Activated naive CD8-positive, alpha-beta T cell treated with anti-CD3 and anti-CD28 coated beads, Interleukin-2, amount 10 ng/mL, durations not matched to agents 7 days and 5 days (primary cell): ENCODE measurements at regions not wholly inside any gene's neighbourhood (a gene's known extent, or its start where the extent isn't known, plus 50 kb on each side); places are given as distances from the start of the nearest gene placed in this dataset.

ENCODE experiments used
- ATAC-seq: fragments of 150-1000 bp; cut with Tn5 transposase; one replicate; pipeline ENCODE4 v1.10.0; 2021; ENCODE audit warnings: low read depth, moderate library complexity
- POLR2A ChIA-PET: fragments of 350-600 bp; sonication (Branson Sonifier 250); formaldehyde crosslinking; loops from one replicate; lab custom pipeline; 2021; ENCODE audit warnings: antibody characterized with exemption; lab: Charles Lee
- DNase-seq: peaks from one replicate; pipeline ENCODE4 v3.0.0; 2021
- H3K27ac Mint-ChIP-seq: one replicate; pipeline ENCODE4 v1.8.0; 2022; ENCODE audit warnings: mild to moderate bottlenecking, mixed read lengths
- H3K27me3 Mint-ChIP-seq: one replicate; pipeline ENCODE4 v1.8.0; 2022; ENCODE audit warnings: mild to moderate bottlenecking, moderate library complexity, mixed read lengths
- H3K36me3 Mint-ChIP-seq: one replicate; pipeline ENCODE4 v1.8.0; 2021; ENCODE audit warnings: mild to moderate bottlenecking, mixed read lengths
- H3K4me1 Mint-ChIP-seq: one replicate; pipeline ENCODE4 v1.8.0; 2021; ENCODE audit warnings: mixed read lengths
- H3K4me3 Mint-ChIP-seq: one replicate; pipeline ENCODE4 v1.8.0; 2022; ENCODE audit warnings: mild to moderate bottlenecking, moderate library complexity, mixed read lengths
- H3K9me3 Mint-ChIP-seq: one replicate; pipeline ENCODE4 v1.8.0; 2021; ENCODE audit warnings: mixed read lengths

DNA sequence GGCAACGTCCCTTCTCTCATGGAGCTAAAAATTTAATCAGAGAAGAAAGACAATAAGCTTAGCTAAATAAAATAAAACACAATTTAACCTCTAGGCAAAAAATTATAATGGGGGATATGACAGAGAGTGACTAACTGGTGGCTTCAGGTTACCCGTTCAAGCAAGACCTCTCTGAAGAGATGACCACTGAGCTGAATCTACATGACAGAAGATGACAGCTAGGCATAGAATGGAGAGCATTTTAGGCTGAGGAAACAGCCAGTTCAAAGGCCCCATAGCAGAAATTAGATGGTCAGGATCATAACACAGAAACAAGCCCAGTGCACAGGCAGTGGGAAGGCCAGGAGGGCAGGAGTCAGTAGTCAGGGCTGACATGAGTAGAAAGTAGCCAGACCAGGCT, 1094.3 kb downstream of the VRK1 start:
- H3K9me3 Mint-ChIP-seq, result peaks cover 8% of the 10 kb centered on the region
- H3K27me3 Mint-ChIP-seq, result no peaks in the 10 kb centered on the region
- H3K4me1 Mint-ChIP-seq, result no peaks in the 10 kb centered on the region
- H3K36me3 Mint-ChIP-seq, result peaks cover 3% of the 10 kb centered on the region
- POLR2A ChIA-PET, result no interaction called here
- ATAC-seq (no peak), DNase-seq (no peak)
- H3K4me3 Mint-ChIP-seq, result no peak overlapping the region
- no peak overlapping the region for H3K27ac Mint-ChIP-seq

DNA sequence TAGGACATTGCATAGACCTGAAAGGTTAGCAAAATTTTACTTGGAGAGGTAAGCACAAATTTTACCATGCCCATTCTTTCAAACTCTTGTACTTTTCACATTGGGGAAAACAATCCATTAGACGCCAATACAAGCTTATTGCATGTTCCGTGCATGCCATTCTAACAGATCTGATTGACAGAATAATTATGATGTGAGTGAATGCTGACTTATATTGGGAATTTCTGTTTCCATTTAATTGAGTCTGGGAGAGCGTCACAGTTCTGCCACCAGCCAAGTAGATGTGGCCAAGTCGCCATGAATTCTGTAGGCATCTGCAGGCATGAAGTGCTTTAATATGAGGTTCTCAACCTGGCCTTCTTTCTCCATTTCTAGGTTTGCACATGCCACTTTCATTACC, 1097.4 kb downstream of the VRK1 start:
- Mint-ChIP-seq H3K27ac (no peak overlapping the region), H3K4me1 (no peaks in the 10 kb centered on the region), H3K27me3 (no peaks in the 10 kb centered on the region), H3K36me3 (no peaks in the 10 kb centered on the region), H3K4me3 (no peak overlapping the region), H3K9me3 (peaks cover 2% of the 10 kb centered on the region)
- DNase-seq (no peak), ATAC-seq (no peak)
- POLR2A ChIA-PET, result interaction anchor here (0.5 kb wide), 1 partner anchor 48 kb away, joined by 3 read pairs; no protein-coding TSS in a partner anchor

- H3K4me3 Mint-ChIP-seq, result no peak overlapping the region
- H3K27ac Mint-ChIP-seq, result no peak overlapping the region
- H3K36me3 Mint-ChIP-seq, result no peaks in the 10 kb centered on the region
- POLR2A ChIA-PET, result no interaction called here
- ATAC-seq (no peak), DNase-seq (no peak)
- H3K27me3 Mint-ChIP-seq, result no peaks in the 10 kb centered on the region
- H3K4me1 Mint-ChIP-seq, result no peaks in the 10 kb centered on the region
- H3K9me3 Mint-ChIP-seq, result peaks cover 2% of the 10 kb centered on the region
Measured at GRCh38 chr14:97900196-97900854, 1103.1 kb downstream of the VRK1 start.

DNA sequence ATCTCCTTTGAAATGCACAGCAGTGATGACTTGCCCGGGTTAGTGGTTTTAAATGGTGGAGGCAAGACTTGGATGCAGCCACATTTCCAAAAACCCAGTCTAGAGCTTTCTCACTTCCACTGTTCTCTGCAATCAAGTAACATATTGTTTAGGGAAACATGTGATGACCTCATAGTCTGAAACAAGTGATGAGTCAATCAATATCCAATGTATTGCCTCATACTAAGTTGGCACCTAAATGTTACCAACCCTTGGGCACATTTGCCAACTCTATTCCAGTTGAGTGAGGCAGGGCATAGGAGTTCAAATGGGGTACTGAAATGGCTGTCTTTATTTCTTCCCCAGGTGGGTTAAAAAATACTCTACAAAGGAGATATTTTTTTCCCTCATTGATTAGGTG, 1105.4 kb downstream of the VRK1 start:
- Mint-ChIP-seq H3K4me1 (no peaks in the 10 kb centered on the region), H3K36me3 (peaks cover 4% of the 10 kb centered on the region), H3K27me3 (peaks cover 2% of the 10 kb centered on the region), H3K27ac (no peak overlapping the region), H3K4me3 (no peak overlapping the region), H3K9me3 (peaks cover under 1% of the 10 kb centered on the region)
- DNase-seq, result no peak
- no peak for ATAC-seq
- POLR2A ChIA-PET, result no interaction called here

GRCh38 chr14:97903821-97904220, 1106.6 kb downstream of the VRK1 start:
- Mint-ChIP-seq H3K4me3 (no peak overlapping the region), H3K27ac (no peak overlapping the region), H3K36me3 (peaks cover 4% of the 10 kb centered on the region), H3K9me3 (peaks cover 4% of the 10 kb centered on the region), H3K4me1 (no peaks in the 10 kb centered on the region), H3K27me3 (peaks cover 7% of the 10 kb centered on the region)
- POLR2A ChIA-PET, result no interaction called here
- ATAC-seq (no peak), DNase-seq (no peak)

GRCh38 chr14:97912217-97912616, 1115.0 kb downstream of the VRK1 start:
- Mint-ChIP-seq H3K27ac (no peak overlapping the region), H3K9me3 (peaks cover 6% of the 10 kb centered on the region), H3K36me3 (no peaks in the 10 kb centered on the region), H3K4me3 (no peak overlapping the region), H3K4me1 (peaks cover 3% of the 10 kb centered on the region), H3K27me3 (peaks cover 12% of the 10 kb centered on the region)
- DNase-seq, result no peak
- POLR2A ChIA-PET, result no interaction called here
- no peak for ATAC-seq

- POLR2A ChIA-PET, result no interaction called here
- H3K27me3 Mint-ChIP-seq, result peaks cover 8% of the 10 kb centered on the region
- ATAC-seq, result no peak
- peaks cover 2% of the 10 kb centered on the region for H3K36me3 Mint-ChIP-seq
- peaks cover 3% of the 10 kb centered on the region for H3K9me3 Mint-ChIP-seq
- H3K4me1 Mint-ChIP-seq, result peaks cover 11% of the 10 kb centered on the region
- H3K4me3 Mint-ChIP-seq, result no peak overlapping the region
- H3K27ac Mint-ChIP-seq, result no peak overlapping the region
- no peak for DNase-seq
Measured at GRCh38 chr14:97916100-97916499, 1118.9 kb downstream of the VRK1 start.

DNA sequence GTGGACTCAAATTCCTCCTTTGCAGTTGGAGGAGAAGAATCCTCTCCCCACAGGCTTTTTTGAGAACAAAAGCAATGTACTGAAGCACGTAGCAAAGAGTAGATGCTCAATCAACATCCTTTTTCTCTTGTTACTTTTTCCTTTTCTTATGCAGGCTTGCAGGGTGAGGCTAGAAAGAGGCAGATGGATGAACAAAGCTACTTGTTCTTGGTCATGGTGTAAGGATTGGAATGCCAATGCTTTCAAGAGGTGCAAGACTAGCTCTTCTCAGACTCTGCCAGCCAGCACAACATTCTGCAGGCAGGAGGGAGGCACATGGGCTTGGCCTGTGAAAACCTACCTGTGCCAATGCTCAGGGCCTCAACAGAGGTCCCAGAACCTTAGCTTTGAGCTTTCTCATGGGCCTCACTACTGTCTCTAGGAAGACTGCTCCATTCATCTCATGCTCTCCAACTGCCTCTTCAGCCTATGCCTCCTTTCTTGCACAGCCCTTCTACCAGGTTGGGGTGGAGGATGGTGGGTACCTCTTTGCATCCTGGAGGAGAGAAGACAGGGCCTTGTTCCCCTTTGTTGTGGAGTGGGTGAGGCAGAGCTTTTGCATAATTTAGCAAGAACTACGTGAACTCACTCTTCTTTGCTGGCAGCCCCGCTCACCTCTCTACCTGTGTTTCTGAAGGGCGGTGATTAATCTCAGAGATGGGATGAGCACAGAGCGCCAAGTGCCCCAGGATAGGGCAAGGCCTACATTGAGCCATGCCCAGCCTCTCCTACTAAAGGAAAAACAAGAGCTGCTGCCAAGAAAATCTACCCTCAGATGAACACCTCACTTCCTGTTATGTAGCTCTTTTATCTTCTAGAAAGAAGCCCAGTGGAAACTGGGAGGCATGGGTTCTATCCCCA, 1119.7 kb downstream of the VRK1 start:
- POLR2A ChIA-PET, result no interaction called here
- Mint-ChIP-seq H3K4me3 (no peak overlapping the region), H3K27ac (no peak overlapping the region), H3K9me3 (peaks cover 1% of the 10 kb centered on the region), H3K36me3 (peaks cover 2% of the 10 kb centered on the region), H3K27me3 (peaks cover 5% of the 10 kb centered on the region), H3K4me1 (peaks cover 11% of the 10 kb centered on the region)
- ATAC-seq (no peak), DNase-seq (no peak)

GRCh38 chr14:97920201-97920600, 1123.0 kb downstream of the VRK1 start:
- DNase-seq (no peak), ATAC-seq (no peak)
- H3K4me1 Mint-ChIP-seq, result peaks cover 11% of the 10 kb centered on the region
- H3K27ac Mint-ChIP-seq, result no peak overlapping the region
- peaks cover 5% of the 10 kb centered on the region for H3K27me3 Mint-ChIP-seq
- H3K9me3 Mint-ChIP-seq, result peaks cover 1% of the 10 kb centered on the region
- no peak overlapping the region for H3K4me3 Mint-ChIP-seq
- POLR2A ChIA-PET, result no interaction called here
- H3K36me3 Mint-ChIP-seq, result peaks cover 3% of the 10 kb centered on the region

GRCh38 chr14:97921296-97921695, 1124.1 kb downstream of the VRK1 start:
- DNase-seq, result no peak
- H3K4me1 Mint-ChIP-seq, result peaks cover 11% of the 10 kb centered on the region
- H3K27me3 Mint-ChIP-seq, result peaks cover 5% of the 10 kb centered on the region
- H3K36me3 Mint-ChIP-seq, result peaks cover 10% of the 10 kb centered on the region
- peaks cover 3% of the 10 kb centered on the region for H3K9me3 Mint-ChIP-seq
- no peak overlapping the region for H3K27ac Mint-ChIP-seq
- ATAC-seq, result no peak
- H3K4me3 Mint-ChIP-seq, result no peak overlapping the region
- POLR2A ChIA-PET, result no interaction called here

DNA sequence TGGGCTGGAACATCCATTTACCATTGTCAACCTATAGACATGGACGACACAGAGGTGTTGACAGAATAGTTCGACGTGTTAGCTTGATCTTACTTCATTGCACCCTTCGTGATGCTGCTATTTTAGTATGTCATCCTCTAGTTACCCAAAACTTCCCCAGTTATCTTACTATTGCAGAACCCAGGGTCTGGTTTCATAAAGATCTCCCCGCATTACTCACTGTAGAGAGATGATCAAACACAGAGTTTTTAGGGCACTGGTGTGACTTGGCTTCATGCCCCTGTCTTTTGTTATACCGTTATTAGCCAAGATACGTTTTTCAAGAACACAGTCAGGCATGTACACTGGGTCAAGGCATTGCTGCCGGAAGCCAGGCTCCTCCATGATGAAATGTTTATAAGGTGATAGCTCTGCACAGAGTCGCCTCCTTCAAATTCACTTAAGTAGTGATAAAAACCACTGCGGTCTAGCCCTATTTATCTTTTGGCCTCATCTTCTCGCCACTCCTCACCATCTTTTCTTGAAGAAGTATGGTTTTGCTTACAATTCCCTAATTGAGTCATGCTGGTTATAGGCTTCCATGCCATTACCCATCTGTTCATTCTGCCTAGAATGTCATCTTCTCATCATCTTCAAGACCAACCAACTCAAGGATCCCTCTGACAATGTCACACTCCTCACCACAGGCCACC, 1127.9 kb downstream of the VRK1 start:
- POLR2A ChIA-PET, result no interaction called here
- H3K4me3 Mint-ChIP-seq, result no peak overlapping the region
- H3K36me3 Mint-ChIP-seq, result peaks cover 9% of the 10 kb centered on the region
- H3K27me3 Mint-ChIP-seq, result no peaks in the 10 kb centered on the region
- DNase-seq, result no peak
- H3K9me3 Mint-ChIP-seq, result peaks cover 1% of the 10 kb centered on the region
- no peak overlapping the region for H3K27ac Mint-ChIP-seq
- no peaks in the 10 kb centered on the region for H3K4me1 Mint-ChIP-seq
- no peak for ATAC-seq

- Mint-ChIP-seq H3K27me3 (no peaks in the 10 kb centered on the region), H3K9me3 (peaks cover 8% of the 10 kb centered on the region), H3K36me3 (peaks cover 15% of the 10 kb centered on the region), H3K27ac (no peak overlapping the region), H3K4me1 (peaks cover 5% of the 10 kb centered on the region), H3K4me3 (no peak overlapping the region)
- ATAC-seq (no peak), DNase-seq (no peak)
- POLR2A ChIA-PET, result no interaction called here
Measured at GRCh38 chr14:97930166-97930565, 1133.0 kb downstream of the VRK1 start.

GRCh38 chr14:97931273-97931672, 1134.1 kb downstream of the VRK1 start:
- Mint-ChIP-seq H3K27ac (no peak overlapping the region), H3K9me3 (peaks cover 6% of the 10 kb centered on the region), H3K4me3 (no peak overlapping the region), H3K4me1 (peaks cover 5% of the 10 kb centered on the region), H3K36me3 (peaks cover 10% of the 10 kb centered on the region), H3K27me3 (no peaks in the 10 kb centered on the region)
- ATAC-seq, result no peak
- POLR2A ChIA-PET, result no interaction called here
- no peak for DNase-seq
